ENCODE measurements at regions not wholly inside any gene's neighbourhood (a gene's known extent, or its start where the extent isn't known, plus 50 kb on each side); places are given as distances from the start of the nearest gene placed in this dataset.

GRCh38 chr10:35711615-35712411 is 69.7 kb upstream of the FZD8 start:
- TF ChIP-seq CTCF (IDR thresholded peaks at IDR 0.05; ENCODE audit: control insufficient read depth, insufficient read depth, low read depth, low read length, missing control alignments): no peak
- H3K4me3 ChIP-seq (ENCODE audit: control insufficient read depth, low read depth, low read length): no peak overlapping the region
- no peak for DNase-seq (ENCODE audit: low read depth)

GRCh38 chr10:35707642-35708425 is 65.7 kb upstream of the FZD8 start:
- no peak for TF ChIP-seq CTCF (IDR thresholded peaks at IDR 0.05; ENCODE audit: control insufficient read depth, insufficient read depth, low read depth, low read length, missing control alignments)
- H3K4me3 ChIP-seq (ENCODE audit: control insufficient read depth, low read depth, low read length): no peak overlapping the region
- no peak for DNase-seq (ENCODE audit: low read depth)

DNA sequence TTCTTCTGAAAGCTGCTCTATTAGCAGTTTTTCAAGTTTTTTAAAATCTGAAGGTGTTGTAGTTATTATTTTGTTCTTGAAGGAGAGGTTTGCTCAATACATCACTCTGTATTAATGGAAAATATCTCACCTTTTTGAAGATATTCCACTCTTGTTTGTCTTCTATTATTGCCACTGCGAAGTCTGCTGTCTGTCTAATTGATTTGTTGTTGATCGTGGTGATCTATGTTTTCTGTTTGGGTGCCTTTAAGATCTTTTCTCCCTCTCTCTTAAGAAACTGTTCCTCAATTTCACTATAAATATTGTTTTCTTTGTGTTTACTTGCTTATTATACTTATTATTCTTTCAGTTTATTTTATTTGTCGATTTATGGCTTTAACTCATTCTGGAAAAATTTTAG is 64.9 kb upstream of the FZD8 start:
- TF ChIP-seq CTCF (IDR thresholded peaks at IDR 0.05; ENCODE audit: control insufficient read depth, insufficient read depth, low read depth, low read length, missing control alignments): no peak
- H3K4me3 ChIP-seq (ENCODE audit: control insufficient read depth, low read depth, low read length): no peak overlapping the region
- DNase-seq (ENCODE audit: low read depth): no peak

GRCh38 chr10:35705671-35706070 is 63.6 kb upstream of the FZD8 start:
- no peak for DNase-seq (ENCODE audit: low read depth)
- TF ChIP-seq CTCF (IDR thresholded peaks at IDR 0.05; ENCODE audit: control insufficient read depth, insufficient read depth, low read depth, low read length, missing control alignments): no peak
- no peak overlapping the region for H3K4me3 ChIP-seq (ENCODE audit: control insufficient read depth, low read depth, low read length)

- H3K4me3 ChIP-seq (ENCODE audit: control insufficient read depth, low read depth, low read length): no peak overlapping the region
- TF ChIP-seq CTCF (IDR thresholded peaks at IDR 0.05; ENCODE audit: control insufficient read depth, insufficient read depth, low read depth, low read length, missing control alignments): no peak
- DNase-seq (ENCODE audit: low read depth): no peak
Measured at GRCh38 chr10:35705051-35705450, 63.0 kb upstream of the FZD8 start.

GRCh38 chr10:35704401-35704800 is 62.3 kb upstream of the FZD8 start:
- H3K4me3 ChIP-seq (ENCODE audit: control insufficient read depth, low read depth, low read length): no peak overlapping the region
- no peak for DNase-seq (ENCODE audit: low read depth)
- TF ChIP-seq CTCF (IDR thresholded peaks at IDR 0.05; ENCODE audit: control insufficient read depth, insufficient read depth, low read depth, low read length, missing control alignments): no peak
